ENCODE measurements at regions not wholly inside any gene's neighbourhood (a gene's known extent, or its start where the extent isn't known, plus 50 kb on each side); places are given as distances from the start of the nearest gene placed in this dataset.

GRCh38 chr18:31250902-31251301 is 67.1 kb upstream of the DSG1 start (continued):
- TF ChIP-seq ZNF462 (CRISPR knock-in tag; IDR thresholded peaks at IDR 0.05) (no peak), CTCF (conservative IDR thresholded peaks at IDR 0.05; ENCODE audit: low read depth in 2 of 2) (no peak), EZH2phosphoT487 (IDR thresholded peaks at IDR 0.05; ENCODE audit: unreplicated experiment) (no peak), ZNF114 (CRISPR knock-in tag; IDR thresholded peaks at IDR 0.05) (no peak), NANOG (IDR thresholded peaks at IDR 0.05; ENCODE audit: borderline replicate concordance) (no peak)

GRCh38 chr18:31252522-31252921 is 65.4 kb upstream of the DSG1 start:
- no peaks in the 10 kb centered on the region for H3K9me2 ChIP-seq (ENCODE audit: insufficient read depth)
- H3K9me3 Mint-ChIP-seq: no peaks in the 10 kb centered on the region
- no peak overlapping the region for H2AFZ ChIP-seq
- 0 out of 2 replicates have a peak, but pooled peaks cover 2% of the 10 kb centered on the region for H3K4me1 ChIP-seq (ENCODE audit: insufficient read depth)
- H3K36me3 ChIP-seq (ENCODE audit: insufficient read depth): no peaks in the 10 kb centered on the region
- no peaks in the 10 kb centered on the region for H3F3A ChIP-seq (replicated peaks; ENCODE audit: low read depth)
- no peaks in the 10 kb centered on the region for H3K79me2 ChIP-seq (replicated peaks; ENCODE audit: insufficient read depth)
- H4K20me1 ChIP-seq (replicated peaks; ENCODE audit: insufficient read depth): no peaks in the 10 kb centered on the region
- H3K4me2 ChIP-seq: no peak overlapping the region
- peaks cover 1% of the 10 kb centered on the region for H3K27me3 Mint-ChIP-seq (ENCODE audit: insufficient read depth, low read depth, poor library complexity)
- H3K4me1 Mint-ChIP-seq: peaks cover 5% of the 10 kb centered on the region; the same call in 2 of the 3 replicates
- no peak overlapping the region for H3K4me3 ChIP-seq
- ATAC-seq (no peak), DNase-seq (ENCODE audit: low spot score) (no peak)
- H3K4me3 Mint-ChIP-seq: no peak overlapping the region
- TF ChIP-seq POLR2AphosphoS5 (IDR thresholded peaks at IDR 0.05; ENCODE audit: low read depth) (no peak), ZNF462 (CRISPR knock-in tag; IDR thresholded peaks at IDR 0.05) (no peak)
- H3K36me3 Mint-ChIP-seq (ENCODE audit: low read depth): no peaks in the 10 kb centered on the region
- H3K27ac ChIP-seq (ENCODE audit: low read depth): no peak overlapping the region
- no peak overlapping the region for H3K27ac Mint-ChIP-seq
- no peaks in the 10 kb centered on the region for H3K27me3 ChIP-seq (ENCODE audit: insufficient read depth)
